K562 (cell line): ENCODE measurements at regions not wholly inside any gene's neighbourhood (a gene's known extent, or its start where the extent isn't known, plus 50 kb on each side); places are given as distances from the start of the nearest gene placed in this dataset.

Experiments used
- ATF1 ChIP-seq, 2 experiments: fragments of 450-650 bp in 1 of 2; IDR thresholded peaks; 2 replicates each; pipeline ENCODE4 v1.6.1; 2016; ENCODE audit warnings: missing compliant biosample characterization in 1 of 2, missing genetic modification characterization in 1 of 2
- BRD9 ChIP-seq: fragments of 450-650 bp; IDR thresholded peaks from 2 replicates; pipeline ENCODE4 v1.6.1; 2018; ENCODE audit warnings: low read depth; ENCODE audit not compliant: partially characterized antibody
- CBFA2T2 ChIP-seq: fragments of 450-650 bp; conservative IDR thresholded peaks from 2 replicates; pipeline ENCODE4 v1.6.1; 2017; ENCODE audit warnings: mild to moderate bottlenecking
- CREB3 ChIP-seq: fragments of 450-650 bp; conservative IDR thresholded peaks from 2 replicates; pipeline ENCODE4 v1.6.1; 2016; ENCODE audit warnings: missing genetic modification characterization, low read depth, mild to moderate bottlenecking, missing compliant biosample characterization, moderate library complexity
- DIDO1 ChIP-seq: fragments of 450-650 bp; IDR thresholded peaks from 2 replicates; pipeline ENCODE4 v1.6.1; 2016; ENCODE audit warnings: low read depth, missing biosample characterization, missing genetic modification characterization
- DPF2 ChIP-seq: fragments of 450-650 bp; IDR thresholded peaks from 2 replicates; pipeline ENCODE4 v1.6.1; 2016
- ETS2 ChIP-seq: IDR thresholded peaks from 2 replicates; pipeline ENCODE4 v1.6.1; 2016; ENCODE audit warnings: borderline replicate concordance, missing genetic modification characterization, mild to moderate bottlenecking, moderate library complexity, missing compliant biosample characterization; ENCODE audit not compliant: poor library complexity, severe bottlenecking
- ETV5 ChIP-seq: sonication (generic); formaldehyde crosslinking; IDR thresholded peaks from 2 replicates; pipeline ENCODE4 v1.4.0; 2020; ENCODE audit warnings: low read depth, mild to moderate bottlenecking, missing genetic modification reagents
- MAFG ChIP-seq: fragments of 450-650 bp; conservative IDR thresholded peaks from 2 replicates; pipeline ENCODE4 v1.6.1; 2016; ENCODE audit warnings: missing genetic modification characterization, missing compliant biosample characterization
- NFATC3 ChIP-seq: fragments of 450-650 bp; IDR thresholded peaks from 2 replicates; pipeline ENCODE4 v1.6.1; 2017; ENCODE audit warnings: mild to moderate bottlenecking
- POLR2AphosphoS5 ChIP-seq: IDR thresholded peaks from 2 replicates; pipeline ENCODE4 v1.6.1; 2011; ENCODE audit warnings: mild to moderate bottlenecking, low read depth, low read length, moderate library complexity; ENCODE audit not compliant: control insufficient read depth, insufficient read depth
- PRPF4 ChIP-seq: fragments of 200-400 bp; formaldehyde crosslinking; IDR thresholded peaks from one replicate; pipeline ENCODE4 v1.6.1; 2017; ENCODE audit warnings: low read length, low read depth, mild to moderate bottlenecking; ENCODE audit not compliant: insufficient read depth, poor library complexity, severe bottlenecking
- RBFOX2 ChIP-seq: fragments of 200-400 bp; formaldehyde crosslinking; IDR thresholded peaks from 2 replicates; pipeline ENCODE4 v1.6.1; 2017; ENCODE audit warnings: low read depth, mild to moderate bottlenecking, low read length, moderate library complexity
- SMAD1 ChIP-seq: fragments of 150-350 bp; IDR thresholded peaks from 2 replicates; pipeline ENCODE4 v1.6.1; 2014; ENCODE audit warnings: low read length, low read depth; ENCODE audit not compliant: partially characterized antibody
- SMAD4 ChIP-seq: fragments of 250-450 bp; sonication (Bioruptor Pico); conservative IDR thresholded peaks from 2 replicates; pipeline ENCODE4 v1.8.0; 2021; ENCODE audit warnings: inconsistent platforms, mild to moderate bottlenecking, moderate library complexity
- THRB ChIP-seq: fragments of 450-650 bp; formaldehyde crosslinking; conservative IDR thresholded peaks from 2 replicates; pipeline ENCODE4 v1.4.0; 2022; ENCODE audit warnings: mild to moderate bottlenecking, missing genetic modification characterization
- ZBTB17 ChIP-seq: fragments of 450-650 bp; formaldehyde crosslinking; IDR thresholded peaks from 2 replicates; pipeline ENCODE4 v1.4.0; 2020; ENCODE audit warnings: mild to moderate bottlenecking
- ZMIZ1 ChIP-seq, 2 experiments: fragments of 150-350 bp in 1 of 2; IDR thresholded peaks; 2 replicates each; pipeline ENCODE4 v1.6.1; 2012 to 2016; ENCODE audit warnings: low read depth in 2 of 2, low read length in 2 of 2, mild to moderate bottlenecking in 1 of 2, moderate library complexity in 1 of 2
- ZNF146 ChIP-seq: IDR thresholded peaks from one replicate; pipeline ENCODE4 v1.6.1; 2018; ENCODE audit warnings: missing compliant biosample characterization; ENCODE audit not compliant: unreplicated experiment
- ZNF212 ChIP-seq: fragments of 450-650 bp; formaldehyde crosslinking; IDR thresholded peaks from 2 replicates; pipeline ENCODE4 v1.4.0; 2020; ENCODE audit warnings: mild to moderate bottlenecking
- ZNF277 ChIP-seq: fragments of 250-450 bp; sonication (Bioruptor Pico); IDR thresholded peaks from 2 replicates; pipeline ENCODE4 v1.8.0; 2022; ENCODE audit warnings: inconsistent platforms, mild to moderate bottlenecking, moderate library complexity, borderline replicate concordance

GRCh38 chr1:184805667-184806295 is 51.1 kb upstream of the EDEM3 start (continued):
- no peak for TF ChIP-seq CREB3 (tag)
- TF ChIP-seq ZNF146: no peak
- no peak for TF ChIP-seq RBFOX2
- no peak for TF ChIP-seq ETV5 (CRISPR knock-in tag)
- TF ChIP-seq SMAD1: no peak
- TF ChIP-seq ETS2 (tag): no peak
- TF ChIP-seq CBFA2T2: peak; percentile 55
- no peak for TF ChIP-seq DIDO1 (tag)
- no peak for TF ChIP-seq THRB (CRISPR knock-in tag)
- no peak for TF ChIP-seq PRPF4
- TF ChIP-seq NFATC3: no peak; the same call in 1 of the 2 replicates
- TF ChIP-seq ATF1 (CRISPR knock-in tag; IDR thresholded peaks at IDR 0.05): no peak
- no peak for TF ChIP-seq ATF1 (tag; IDR thresholded peaks at IDR 0.05)
- no peak for TF ChIP-seq POLR2AphosphoS5
- TF ChIP-seq ZNF212: no peak
- no peak for TF ChIP-seq ZNF277
- 0 out of 2 replicates have a peak, but pooled peaks have one; percentile 57 for TF ChIP-seq ZBTB17 (CRISPR knock-in tag)
- peak; percentile 63 for TF ChIP-seq BRD9
- TF ChIP-seq ZMIZ1 (IDR thresholded peaks at IDR 0.05; ENCODE audit: low read depth in 2 of 2, low read length in 2 of 2): no peak
- TF ChIP-seq MAFG (tag): no peak
- TF ChIP-seq DPF2: no peak
- no peak for TF ChIP-seq SMAD4 (CRISPR knock-in tag)
